Activated CD8-positive, alpha-beta T cell treated with anti-CD3 and anti-CD28 coated beads, Interleukin-2, amount 10 ng/mL, durations not matched to agents 7 days and 5 days (primary cell): ENCODE measurements at regions not wholly inside any gene's neighbourhood (a gene's known extent, or its start where the extent isn't known, plus 50 kb on each side); places are given as distances from the start of the nearest gene placed in this dataset.

Source experiments
- ATAC-seq: fragments of 150-1000 bp; cut with Tn5 transposase; one replicate; pipeline ENCODE4 v1.10.0; 2021; ENCODE audit warnings: moderate library complexity
- CTCF ChIA-PET: fragments of 350-600 bp; sonication (Branson Sonifier 250); formaldehyde crosslinking; loops from one replicate; lab custom pipeline; 2021; ENCODE audit warnings: antibody characterized with exemption; lab: Charles Lee
- POLR2A ChIA-PET: fragments of 350-600 bp; sonication (Branson Sonifier 250); formaldehyde crosslinking; loops from one replicate; lab custom pipeline; 2021; ENCODE audit warnings: antibody characterized with exemption; lab: Charles Lee
- DNase-seq: peaks from one replicate; pipeline ENCODE4 v3.0.0-alpha.2; 2020
- H3K27ac Mint-ChIP-seq: one replicate; pipeline ENCODE4 v1.8.0; 2021; ENCODE audit warnings: mild to moderate bottlenecking, mixed read lengths
- H3K27me3 Mint-ChIP-seq: one replicate; pipeline ENCODE4 v1.8.0; 2021; ENCODE audit warnings: low read depth, mixed read lengths
- H3K36me3 Mint-ChIP-seq: one replicate; pipeline ENCODE4 v1.8.0; 2021; ENCODE audit warnings: low read depth, mixed read lengths
- H3K4me1 Mint-ChIP-seq: one replicate; pipeline ENCODE4 v1.8.0; 2021; ENCODE audit warnings: low read depth, mixed read lengths
- H3K4me3 Mint-ChIP-seq: one replicate; pipeline ENCODE4 v1.8.0; 2021; ENCODE audit warnings: mild to moderate bottlenecking, mixed read lengths
- H3K9me3 Mint-ChIP-seq: one replicate; pipeline ENCODE4 v1.8.0; 2022; ENCODE audit warnings: mixed read lengths; ENCODE audit not compliant: insufficient read depth

- ChIA-PET POLR2A (no interaction called here), CTCF (no interaction called here)
- H3K4me3 Mint-ChIP-seq: no peak overlapping the region
- no peak for ATAC-seq
- H3K4me1 Mint-ChIP-seq: no peaks in the 10 kb centered on the region
- peaks cover 4% of the 10 kb centered on the region for H3K9me3 Mint-ChIP-seq
- H3K36me3 Mint-ChIP-seq: no peaks in the 10 kb centered on the region
- H3K27ac Mint-ChIP-seq: no peak overlapping the region
- DNase-seq: no peak
- H3K27me3 Mint-ChIP-seq: no peaks in the 10 kb centered on the region
These were observed 436.4 kb downstream of the SLITRK5 start for GRCh38 chr13:88107570-88107969.

- no peak for ATAC-seq
- ChIA-PET CTCF (no interaction called here), POLR2A (no interaction called here)
- no peak overlapping the region for H3K27ac Mint-ChIP-seq
- H3K4me1 Mint-ChIP-seq: no peaks in the 10 kb centered on the region
- H3K4me3 Mint-ChIP-seq: no peak overlapping the region
- H3K27me3 Mint-ChIP-seq: no peaks in the 10 kb centered on the region
- no peak for DNase-seq
- no peaks in the 10 kb centered on the region for H3K36me3 Mint-ChIP-seq
- no peaks in the 10 kb centered on the region for H3K9me3 Mint-ChIP-seq
These were observed 441.4 kb downstream of the SLITRK5 start for GRCh38 chr13:88112526-88112925.

DNA sequence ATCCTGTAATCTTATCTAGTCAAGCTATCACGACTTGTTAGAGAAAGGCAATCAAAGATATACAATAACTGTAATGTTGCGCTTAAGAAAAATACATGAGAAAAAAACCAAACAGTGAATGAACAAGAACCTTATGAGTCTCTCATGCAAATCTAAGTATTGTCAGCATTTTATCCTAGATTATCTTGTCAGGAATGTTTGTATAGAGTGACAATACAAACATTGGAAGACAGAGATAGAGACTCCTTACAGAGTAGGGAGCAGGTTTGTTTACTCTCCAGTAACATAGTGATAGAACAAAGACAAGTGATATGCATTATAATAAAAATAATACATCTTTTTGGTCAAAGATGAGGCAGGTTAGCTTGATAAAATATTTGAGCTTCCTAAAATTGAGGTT lies 444.8 kb downstream of the SLITRK5 start:
- no peak overlapping the region for H3K27ac Mint-ChIP-seq
- ChIA-PET POLR2A (no interaction called here), CTCF (no interaction called here)
- no peaks in the 10 kb centered on the region for H3K36me3 Mint-ChIP-seq
- H3K9me3 Mint-ChIP-seq: no peaks in the 10 kb centered on the region
- no peak overlapping the region for H3K4me3 Mint-ChIP-seq
- no peaks in the 10 kb centered on the region for H3K27me3 Mint-ChIP-seq
- DNase-seq: no peak
- H3K4me1 Mint-ChIP-seq: no peaks in the 10 kb centered on the region
- ATAC-seq: no peak

GRCh38 chr13:88118952-88119351 lies 447.8 kb downstream of the SLITRK5 start:
- ChIA-PET CTCF (no interaction called here), POLR2A (no interaction called here)
- Mint-ChIP-seq H3K4me1 (no peaks in the 10 kb centered on the region), H3K4me3 (no peak overlapping the region), H3K9me3 (peaks cover 3% of the 10 kb centered on the region), H3K27ac (no peak overlapping the region), H3K27me3 (no peaks in the 10 kb centered on the region), H3K36me3 (no peaks in the 10 kb centered on the region)
- no peak for ATAC-seq
- DNase-seq: no peak

GRCh38 chr13:88124142-88124541 lies 453.0 kb downstream of the SLITRK5 start:
- no peaks in the 10 kb centered on the region for H3K27me3 Mint-ChIP-seq
- H3K4me1 Mint-ChIP-seq: no peaks in the 10 kb centered on the region
- no peaks in the 10 kb centered on the region for H3K36me3 Mint-ChIP-seq
- no peak overlapping the region for H3K4me3 Mint-ChIP-seq
- peaks cover 3% of the 10 kb centered on the region for H3K9me3 Mint-ChIP-seq
- no peak for DNase-seq
- no peak overlapping the region for H3K27ac Mint-ChIP-seq
- ChIA-PET CTCF (no interaction called here), POLR2A (no interaction called here)
- no peak for ATAC-seq

GRCh38 chr13:88125055-88125454 lies 453.9 kb downstream of the SLITRK5 start:
- no peak for ATAC-seq
- ChIA-PET CTCF (no interaction called here), POLR2A (no interaction called here)
- no peak for DNase-seq
- no peak overlapping the region for H3K4me3 Mint-ChIP-seq
- no peaks in the 10 kb centered on the region for H3K27me3 Mint-ChIP-seq
- no peak overlapping the region for H3K27ac Mint-ChIP-seq
- peaks cover 3% of the 10 kb centered on the region for H3K9me3 Mint-ChIP-seq
- no peaks in the 10 kb centered on the region for H3K36me3 Mint-ChIP-seq
- H3K4me1 Mint-ChIP-seq: no peaks in the 10 kb centered on the region

GRCh38 chr13:88136098-88136790 lies 465.1 kb downstream of the SLITRK5 start:
- CTCF ChIA-PET: no interaction called here
- H3K4me1 Mint-ChIP-seq: no peaks in the 10 kb centered on the region
- no peak for ATAC-seq
- no peaks in the 10 kb centered on the region for H3K27me3 Mint-ChIP-seq
- POLR2A ChIA-PET: no interaction called here
- no peaks in the 10 kb centered on the region for H3K36me3 Mint-ChIP-seq
- no peak overlapping the region for H3K27ac Mint-ChIP-seq
- H3K9me3 Mint-ChIP-seq: peaks cover 3% of the 10 kb centered on the region
- H3K4me3 Mint-ChIP-seq: no peak overlapping the region
- DNase-seq: no peak

- Mint-ChIP-seq H3K9me3 (peaks cover 14% of the 10 kb centered on the region), H3K4me3 (no peak overlapping the region), H3K36me3 (no peaks in the 10 kb centered on the region), H3K27me3 (no peaks in the 10 kb centered on the region), H3K4me1 (no peaks in the 10 kb centered on the region), H3K27ac (no peak overlapping the region)
- no peak for ATAC-seq
- ChIA-PET POLR2A (no interaction called here), CTCF (no interaction called here)
- no peak for DNase-seq
These were observed 471.5 kb downstream of the SLITRK5 start for GRCh38 chr13:88142653-88143052.

GRCh38 chr13:88144580-88144979 lies 473.4 kb downstream of the SLITRK5 start:
- Mint-ChIP-seq H3K4me3 (no peak overlapping the region), H3K4me1 (no peaks in the 10 kb centered on the region), H3K27me3 (no peaks in the 10 kb centered on the region), H3K36me3 (no peaks in the 10 kb centered on the region), H3K27ac (no peak overlapping the region), H3K9me3 (peaks cover 19% of the 10 kb centered on the region)
- ChIA-PET POLR2A (no interaction called here), CTCF (no interaction called here)
- DNase-seq: no peak
- ATAC-seq: no peak

DNA sequence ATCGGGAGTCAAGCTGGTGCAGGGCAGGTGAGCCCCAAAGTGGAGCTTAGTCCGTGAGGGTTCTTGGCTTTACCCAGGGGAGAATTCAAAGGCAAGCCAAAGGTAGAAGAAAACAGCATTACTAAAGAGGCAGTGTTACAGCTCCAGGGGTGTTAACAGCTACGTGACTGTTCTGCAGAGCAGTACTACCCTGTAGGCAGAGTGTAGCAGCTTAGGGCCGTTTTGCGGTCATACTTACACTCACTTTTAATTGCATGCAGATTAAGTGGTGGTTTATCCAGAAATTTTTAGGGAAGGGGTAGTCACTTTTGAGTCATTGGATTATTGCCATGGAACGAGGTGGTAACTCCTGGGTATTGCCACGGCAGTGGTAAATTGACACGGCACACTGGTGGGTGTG lies 482.2 kb downstream of the SLITRK5 start:
- POLR2A ChIA-PET: no interaction called here

DNA sequence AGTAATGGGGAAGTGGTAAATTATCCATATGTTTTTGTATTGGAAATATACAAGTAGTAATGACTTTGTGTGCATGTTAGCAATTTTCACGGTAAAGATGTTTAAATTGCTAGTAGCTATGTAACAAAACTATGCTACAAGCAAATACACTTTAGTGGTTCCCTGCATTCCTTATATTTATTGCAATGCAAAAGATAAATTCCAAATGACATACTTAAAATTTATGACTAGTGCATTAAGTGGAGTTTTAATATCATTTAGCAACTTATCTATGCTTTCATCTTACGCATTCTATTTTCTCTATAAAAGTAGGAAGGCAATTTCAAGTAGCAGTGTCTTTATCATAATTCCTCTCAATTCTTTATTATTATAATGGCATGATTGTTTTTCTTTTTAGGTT lies 482.8 kb downstream of the SLITRK5 start:
- DNase-seq (no peak), ATAC-seq (no peak)
- Mint-ChIP-seq H3K9me3 (peaks cover 6% of the 10 kb centered on the region), H3K36me3 (no peaks in the 10 kb centered on the region), H3K27me3 (no peaks in the 10 kb centered on the region), H3K4me1 (no peaks in the 10 kb centered on the region), H3K27ac (no peak overlapping the region), H3K4me3 (no peak overlapping the region)
- ChIA-PET CTCF (no interaction called here), POLR2A (no interaction called here)

More for the DNA sequence above, 482.2 kb downstream of the SLITRK5 start:
- no peak overlapping the region for H3K4me3 Mint-ChIP-seq
- no peaks in the 10 kb centered on the region for H3K4me1 Mint-ChIP-seq
- ATAC-seq: no peak
- no peaks in the 10 kb centered on the region for H3K36me3 Mint-ChIP-seq
- no peak for DNase-seq
- CTCF ChIA-PET: no interaction called here
- peaks cover 11% of the 10 kb centered on the region for H3K9me3 Mint-ChIP-seq
- no peaks in the 10 kb centered on the region for H3K27me3 Mint-ChIP-seq
- no peak overlapping the region for H3K27ac Mint-ChIP-seq

GRCh38 chr13:88162076-88162702 lies 491.0 kb downstream of the SLITRK5 start:
- POLR2A ChIA-PET: no interaction called here
- Mint-ChIP-seq H3K4me3 (no peak overlapping the region), H3K9me3 (peaks cover 3% of the 10 kb centered on the region), H3K27ac (no peak overlapping the region), H3K27me3 (no peaks in the 10 kb centered on the region), H3K36me3 (no peaks in the 10 kb centered on the region), H3K4me1 (no peaks in the 10 kb centered on the region)
- ATAC-seq (no peak), DNase-seq (no peak)
- CTCF ChIA-PET: no interaction called here

DNA sequence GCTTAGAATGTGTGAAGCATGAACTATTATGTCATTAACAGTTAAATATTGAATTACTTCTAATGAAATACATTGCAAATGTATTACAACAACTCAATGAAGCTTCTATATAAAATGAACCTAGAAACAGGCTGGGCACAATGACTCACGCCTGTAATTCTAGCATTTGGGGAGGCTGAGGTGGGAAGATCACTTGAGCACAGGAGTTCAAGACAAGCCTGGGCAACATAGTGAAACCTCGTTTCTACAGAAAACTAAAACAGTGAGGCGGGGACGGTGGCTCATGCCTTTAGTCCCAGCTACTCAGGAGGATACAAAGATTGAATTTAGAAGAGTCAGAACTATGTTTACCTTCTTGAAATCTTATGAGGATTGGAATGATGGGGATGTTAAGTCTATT lies 505.1 kb downstream of the SLITRK5 start:
- Mint-ChIP-seq H3K27me3 (no peaks in the 10 kb centered on the region), H3K36me3 (no peaks in the 10 kb centered on the region), H3K4me3 (no peak overlapping the region), H3K4me1 (no peaks in the 10 kb centered on the region), H3K27ac (no peak overlapping the region), H3K9me3 (peaks cover 4% of the 10 kb centered on the region)
- POLR2A ChIA-PET: no interaction called here
- DNase-seq (no peak), ATAC-seq (no peak)
- CTCF ChIA-PET: no interaction called here
